ENCODE measurements at regions not wholly inside any gene's neighbourhood (a gene's known extent, or its start where the extent isn't known, plus 50 kb on each side); places are given as distances from the start of the nearest gene placed in this dataset.
"Not testable (repeated sequence)": the region's sequence is repeated elsewhere in the genome, so short reads cannot be mapped to it uniquely, and the experiment has no call there.

- DNase-seq (no peak), ATAC-seq (replicated peaks in 1 of 4) (no peak)
- Mint-ChIP-seq H3K9me3 (no peaks in the 10 kb centered on the region), H3K4me3 (peak overlapping the region in 1 of 3 donors; percentile 32), H3K27ac (no peak overlapping the region), H3K4me1 (peaks cover 0 to 2% (median 0%) of the 10 kb centered on the region in 3 donors), H3K36me3 (no peaks in the 10 kb centered on the region), H3K27me3 (peaks cover 9 to 11% of the 10 kb centered on the region in 2 donors)
- Histone ChIP-seq H3K4me3 (ENCODE audit: control insufficient read depth in 1 of 2, extremely low read depth in 1 of 2, low read length in 1 of 2) (peak overlapping the region in 1 of 2 donors; percentile 7), H3K4me1 (ENCODE audit: control insufficient read depth in 1 of 2, extremely low read depth in 1 of 2, insufficient read depth in 2 of 2, low read length in 2 of 2) (no peaks in the 10 kb centered on the region), H3K27me3 (replicated peaks in 1 of 2; ENCODE audit: control insufficient read depth in 2 of 2, extremely low read depth in 1 of 2, insufficient read depth in 2 of 2, low read length in 1 of 2) (peaks cover 0 to 7% of the 10 kb centered on the region in 2 experiments), H3K36me3 (ENCODE audit: control insufficient read depth in 2 of 2, extremely low read depth in 1 of 2, insufficient read depth in 1 of 2, low read length in 1 of 2) (no peaks in the 10 kb centered on the region), H3K9me3 (no peaks in the 10 kb centered on the region), H3K27ac (ENCODE audit: low read length) (no peak overlapping the region)
- ChIA-PET POLR2A (no interaction called here), CTCF (no interaction called here)
- WGBS (ENCODE audit: insufficient coverage): 63% methylated on average over 2 of the region's 5 CpGs
Measured at GRCh38 chr7:43058271-43059066, 54.0 kb upstream of the HECW1 start.

GRCh38 chr7:43059067-43059600 is 53.3 kb upstream of the HECW1 start:
- H3K4me1 Mint-ChIP-seq; H3K4me1 ChIP-seq (ENCODE audit: control insufficient read depth in 1 of 2, extremely low read depth in 1 of 2, insufficient read depth in 2 of 2, low read length in 2 of 2); H3K36me3 ChIP-seq (ENCODE audit: control insufficient read depth in 2 of 2, extremely low read depth in 1 of 2, insufficient read depth in 1 of 2, low read length in 1 of 2); ATAC-seq (replicated peaks in 1 of 4); DNase-seq; H3K36me3 Mint-ChIP-seq; H3K9me3 ChIP-seq; H3K27ac ChIP-seq (ENCODE audit: low read length); H3K27me3 ChIP-seq (replicated peaks in 1 of 2; ENCODE audit: control insufficient read depth in 2 of 2, extremely low read depth in 1 of 2, insufficient read depth in 2 of 2, low read length in 1 of 2); POLR2A ChIA-PET; H3K9me3 Mint-ChIP-seq; CTCF ChIA-PET: not testable (repeated sequence)
- peak overlapping the region in 1 of 2 donors; percentile 72 for H3K27ac Mint-ChIP-seq
- peak overlapping the region in 1 of 3 donors; percentile 80 for H3K4me3 Mint-ChIP-seq
- 84% methylated on average over 13 of the region's 33 CpGs for WGBS (ENCODE audit: insufficient coverage)
- H3K27me3 Mint-ChIP-seq: peaks cover 9 to 11% of the 10 kb centered on the region in 2 donors
- H3K4me3 ChIP-seq (ENCODE audit: control insufficient read depth in 1 of 2, extremely low read depth in 1 of 2, low read length in 1 of 2): peak overlapping the region in 1 of 2 donors; percentile 7
